ENCODE measurements at regions not wholly inside any gene's neighbourhood (a gene's known extent, or its start where the extent isn't known, plus 50 kb on each side); places are given as distances from the start of the nearest gene placed in this dataset.
"Not testable (repeated sequence)": the region's sequence is repeated elsewhere in the genome, so short reads cannot be mapped to it uniquely, and the experiment has no call there.

GRCh38 chr1:4132352-4133296 lies 232.6 kb upstream of the C1orf174 start:
- Histone ChIP-seq H3K4me1 (ENCODE audit: low read depth) (no peaks in the 10 kb centered on the region), H3K9me3 (no peaks in the 10 kb centered on the region), H3K4me3 (no peak overlapping the region), H3K36me3 (ENCODE audit: low read depth) (no peaks in the 10 kb centered on the region)
- intact Hi-C loops (cut with DNase I, micrococcal nuclease) = no loop called here
- no peak for ATAC-seq
- no peak for DNase-seq
- TF ChIP-seq CTCF (IDR thresholded peaks at IDR 0.05) = no peak

GRCh38 chr1:4133297-4133938 lies 233.3 kb upstream of the C1orf174 start:
- intact Hi-C loops (cut with DNase I, micrococcal nuclease) = no loop called here
- ATAC-seq = no peak
- Histone ChIP-seq H3K4me3 (no peak overlapping the region), H3K9me3 (no peaks in the 10 kb centered on the region), H3K36me3 (ENCODE audit: low read depth) (no peaks in the 10 kb centered on the region), H3K4me1 (ENCODE audit: low read depth) (no peaks in the 10 kb centered on the region)
- no peak for DNase-seq
- TF ChIP-seq CTCF (IDR thresholded peaks at IDR 0.05) = no peak

GRCh38 chr1:4133939-4134321 lies 233.9 kb upstream of the C1orf174 start:
- Histone ChIP-seq H3K4me1 (ENCODE audit: low read depth) (no peaks in the 10 kb centered on the region), H3K4me3 (no peak overlapping the region), H3K36me3 (ENCODE audit: low read depth) (no peaks in the 10 kb centered on the region), H3K9me3 (no peaks in the 10 kb centered on the region)
- no peak for DNase-seq
- intact Hi-C loops (cut with DNase I, micrococcal nuclease) = no loop called here
- no peak for ATAC-seq
- TF ChIP-seq CTCF (IDR thresholded peaks at IDR 0.05) = no peak

GRCh38 chr1:4135853-4136252 lies 235.8 kb upstream of the C1orf174 start:
- DNase-seq; H3K9me3 ChIP-seq; H3K4me1 ChIP-seq (ENCODE audit: low read depth); H3K36me3 ChIP-seq (ENCODE audit: low read depth); H3K4me3 ChIP-seq; intact Hi-C loops (cut with DNase I, micrococcal nuclease); ATAC-seq: not testable (repeated sequence)

- Histone ChIP-seq H3K4me3 (no peak overlapping the region), H3K9me3 (no peaks in the 10 kb centered on the region), H3K36me3 (ENCODE audit: low read depth) (no peaks in the 10 kb centered on the region), H3K4me1 (ENCODE audit: low read depth) (no peaks in the 10 kb centered on the region)
- no peak for TF ChIP-seq CTCF (IDR thresholded peaks at IDR 0.05)
- intact Hi-C loops (cut with DNase I, micrococcal nuclease) = no loop called here
- ATAC-seq (no peak), DNase-seq (no peak)
Measured at GRCh38 chr1:4137621-4138415, 237.7 kb upstream of the C1orf174 start.

Data from mucosa of descending colon (tissue), 3 donors.